Retinal pigment epithelial cell (primary cell): ENCODE measurements at regions not wholly inside any gene's neighbourhood (a gene's known extent, or its start where the extent isn't known, plus 50 kb on each side); places are given as distances from the start of the nearest gene placed in this dataset.

ENCODE experiments used
- DNase-seq: peaks from one replicate; pipeline ENCODE4 v3.0.0-alpha.2; 2010; ENCODE audit warnings: low read depth
- H3K4me3 ChIP-seq: 2 replicates; pipeline ENCODE4 v1.5.1; 2011; ENCODE audit warnings: mild to moderate bottlenecking, low read length, control low read depth, moderate library complexity
- CTCF ChIP-seq: conservative IDR thresholded peaks from 2 replicates; pipeline ENCODE4 v1.5.1; 2011; ENCODE audit warnings: low read depth, low read length, control low read depth, inconsistent platforms

GRCh38 chr5:93644760-93645159, 61.7 kb downstream of the NR2F1 start:
- no peak overlapping the region for H3K4me3 ChIP-seq
- no peak for TF ChIP-seq CTCF
- DNase-seq, result no peak
